ENCODE measurements at regions not wholly inside any gene's neighbourhood (a gene's known extent, or its start where the extent isn't known, plus 50 kb on each side); places are given as distances from the start of the nearest gene placed in this dataset.

DNA sequence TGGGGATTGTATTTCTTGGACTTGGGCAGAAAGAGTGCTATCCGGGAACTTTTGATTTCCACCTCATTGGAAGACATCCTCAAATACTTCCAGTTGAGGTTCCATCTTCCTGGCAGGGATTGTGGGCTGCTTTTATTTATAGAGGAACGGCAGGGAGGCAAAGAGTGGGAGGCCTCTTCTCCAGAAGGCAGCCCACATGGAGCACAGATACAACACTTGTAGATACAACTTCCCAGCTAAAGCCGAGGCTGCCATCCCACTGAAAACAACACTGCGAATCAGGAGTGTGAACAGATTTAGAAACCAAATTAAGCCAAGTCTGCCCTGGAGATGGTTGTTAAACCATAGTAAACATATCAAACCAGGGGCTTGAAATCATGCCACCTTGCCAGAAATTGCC, 212.8 kb upstream of the PPARGC1A start:
- TF ChIP-seq, protein P1, sequence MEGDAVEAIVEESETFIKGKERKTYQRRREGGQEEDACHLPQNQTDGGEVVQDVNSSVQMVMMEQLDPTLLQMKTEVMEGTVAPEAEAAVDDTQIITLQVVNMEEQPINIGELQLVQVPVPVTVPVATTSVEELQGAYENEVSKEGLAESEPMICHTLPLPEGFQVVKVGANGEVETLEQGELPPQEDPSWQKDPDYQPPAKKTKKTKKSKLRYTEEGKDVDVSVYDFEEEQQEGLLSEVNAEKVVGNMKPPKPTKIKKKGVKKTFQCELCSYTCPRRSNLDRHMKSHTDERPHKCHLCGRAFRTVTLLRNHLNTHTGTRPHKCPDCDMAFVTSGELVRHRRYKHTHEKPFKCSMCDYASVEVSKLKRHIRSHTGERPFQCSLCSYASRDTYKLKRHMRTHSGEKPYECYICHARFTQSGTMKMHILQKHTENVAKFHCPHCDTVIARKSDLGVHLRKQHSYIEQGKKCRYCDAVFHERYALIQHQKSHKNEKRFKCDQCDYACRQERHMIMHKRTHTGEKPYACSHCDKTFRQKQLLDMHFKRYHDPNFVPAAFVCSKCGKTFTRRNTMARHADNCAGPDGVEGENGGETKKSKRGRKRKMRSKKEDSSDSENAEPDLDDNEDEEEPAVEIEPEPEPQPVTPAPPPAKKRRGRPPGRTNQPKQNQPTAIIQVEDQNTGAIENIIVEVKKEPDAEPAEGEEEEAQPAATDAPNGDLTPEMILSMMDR (conservative IDR thresholded peaks at IDR 0.05; ENCODE audit: low read depth, low read length), result no peak
- TF ChIP-seq EZH2 (IDR thresholded peaks at IDR 0.05; ENCODE audit: low read length, unreplicated experiment) (no peak), EZH2phosphoT487 (IDR thresholded peaks at IDR 0.05; ENCODE audit: borderline replicate concordance, low read length) (no peak)
